ENCODE measurements at regions not wholly inside any gene's neighbourhood (a gene's known extent, or its start where the extent isn't known, plus 50 kb on each side); places are given as distances from the start of the nearest gene placed in this dataset.

DNA sequence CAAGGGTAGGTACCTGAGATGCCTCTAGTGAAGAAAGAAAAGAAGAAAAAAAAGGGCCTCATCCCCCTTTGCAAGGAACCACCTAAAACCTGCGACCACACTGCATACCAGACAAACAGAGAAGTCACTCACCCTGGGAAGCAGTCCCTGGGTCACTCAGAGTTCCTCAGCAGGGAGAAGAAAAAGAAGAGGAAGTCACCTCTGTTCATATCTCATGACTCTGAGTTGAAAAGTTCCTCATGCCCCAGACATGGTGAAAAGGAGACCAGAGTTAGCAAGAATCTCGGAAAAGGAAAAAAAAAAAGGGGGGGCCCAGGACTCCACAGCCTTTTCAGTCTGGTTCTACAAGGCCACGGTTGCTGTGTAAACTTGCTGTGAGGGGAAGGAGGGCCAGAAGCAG is 478.4 kb upstream of the NRXN1 start:
- Histone ChIP-seq H3K4me1 (ENCODE audit: control insufficient read depth, low read depth, low read length) (no peaks in the 10 kb centered on the region), H3K27me3 (ENCODE audit: control insufficient read depth, insufficient read depth, low read length) (no peaks in the 10 kb centered on the region), H3K9ac (ENCODE audit: low read length) (no peak overlapping the region), H3K4me3 (ENCODE audit: low read length) (no peak overlapping the region), H3K9me3 (ENCODE audit: control insufficient read depth, low read depth, low read length) (no peaks in the 10 kb centered on the region), H3K36me3 (ENCODE audit: control insufficient read depth, low read depth, low read length) (no peaks in the 10 kb centered on the region), H3K27ac (ENCODE audit: low read length) (no peak overlapping the region)

DNA sequence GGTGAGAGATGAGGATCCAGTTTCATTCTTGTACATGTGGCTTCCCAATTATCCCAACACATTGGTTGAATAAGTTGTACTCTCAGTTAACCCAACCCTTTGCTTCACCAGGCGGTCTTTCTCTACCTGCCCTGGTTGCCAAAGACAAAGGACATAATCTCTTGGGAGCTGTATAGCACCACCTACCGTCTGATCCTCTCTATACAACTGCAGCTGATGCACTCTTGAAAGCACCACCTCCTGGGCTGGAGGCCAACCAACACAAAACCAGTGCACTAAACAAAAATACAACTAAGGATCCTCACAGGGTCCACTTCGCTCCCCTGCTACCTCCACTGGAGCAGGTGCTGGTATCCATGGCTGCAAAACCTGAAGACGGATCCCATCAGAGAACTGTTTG is 473.6 kb upstream of the NRXN1 start:
- no peaks in the 10 kb centered on the region for H3K27me3 ChIP-seq (ENCODE audit: control insufficient read depth, insufficient read depth, low read length)
- no peaks in the 10 kb centered on the region for H3K36me3 ChIP-seq (ENCODE audit: control insufficient read depth, low read depth, low read length)
- no peaks in the 10 kb centered on the region for H3K4me1 ChIP-seq (ENCODE audit: control insufficient read depth, low read depth, low read length)
- no peaks in the 10 kb centered on the region for H3K9me3 ChIP-seq (ENCODE audit: control insufficient read depth, low read depth, low read length)
- no peak overlapping the region for H3K27ac ChIP-seq (ENCODE audit: low read length)
- H3K9ac ChIP-seq (ENCODE audit: low read length), result no peak overlapping the region
- no peak overlapping the region for H3K4me3 ChIP-seq (ENCODE audit: low read length)

DNA sequence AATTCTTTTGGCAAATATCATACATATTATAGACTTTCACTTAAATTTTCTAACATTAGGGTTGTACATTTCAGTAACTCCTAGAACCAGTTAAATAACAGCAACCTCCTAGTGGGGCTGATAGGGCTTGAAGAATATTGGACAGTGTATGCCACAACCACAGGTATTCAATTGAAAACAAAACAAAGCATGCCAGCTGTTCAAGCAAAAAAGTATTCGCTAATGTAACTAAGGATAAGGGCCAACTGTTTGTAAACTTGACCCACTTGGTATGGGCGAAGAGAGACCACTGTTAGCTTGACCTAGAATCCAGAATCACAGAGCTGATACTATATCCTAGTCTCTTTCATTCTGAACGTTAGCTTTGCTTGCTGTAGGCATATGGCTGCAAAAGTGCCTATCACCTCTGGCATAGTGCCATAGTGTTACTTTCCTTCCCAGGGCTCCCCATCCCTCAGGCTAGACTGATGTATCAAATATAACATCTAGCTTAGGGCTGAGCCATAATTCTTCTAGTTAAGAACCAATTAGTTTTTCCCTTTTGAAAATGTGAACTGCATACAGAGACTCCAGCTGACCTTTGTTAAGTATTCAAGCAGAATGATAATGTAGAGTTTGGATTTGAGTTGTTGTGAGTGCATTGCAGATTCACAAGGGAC is 458.8 kb upstream of the NRXN1 start:
- no peaks in the 10 kb centered on the region for H3K9me3 ChIP-seq (ENCODE audit: control insufficient read depth, low read depth, low read length)
- H3K27me3 ChIP-seq (ENCODE audit: control insufficient read depth, insufficient read depth, low read length), result no peaks in the 10 kb centered on the region
- no peaks in the 10 kb centered on the region for H3K4me1 ChIP-seq (ENCODE audit: control insufficient read depth, low read depth, low read length)
- no peak overlapping the region for H3K4me3 ChIP-seq (ENCODE audit: low read length)
- no peak overlapping the region for H3K9ac ChIP-seq (ENCODE audit: low read length)
- H3K27ac ChIP-seq (ENCODE audit: low read length), result no peak overlapping the region
- no peaks in the 10 kb centered on the region for H3K36me3 ChIP-seq (ENCODE audit: control insufficient read depth, low read depth, low read length)

DNA sequence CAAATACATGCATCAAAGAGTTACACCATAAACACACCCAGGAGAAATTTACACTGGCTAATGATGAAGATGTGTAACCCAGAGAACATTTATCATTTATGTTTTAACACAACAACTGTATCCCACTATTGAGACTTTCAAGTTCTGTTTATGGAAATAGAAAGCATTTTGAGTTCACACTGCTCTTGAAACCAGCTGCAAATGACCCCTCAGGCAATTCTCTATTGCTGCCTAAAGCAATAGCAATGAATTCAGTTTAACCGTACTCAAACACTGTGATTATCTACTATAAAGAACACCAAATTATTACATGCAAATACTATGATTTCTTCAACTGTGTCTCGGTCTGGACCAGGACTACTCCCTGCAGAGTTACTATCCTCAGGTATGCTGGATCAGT is 452.7 kb upstream of the NRXN1 start:
- H3K27ac ChIP-seq (ENCODE audit: low read length), result no peak overlapping the region
- no peaks in the 10 kb centered on the region for H3K27me3 ChIP-seq (ENCODE audit: control insufficient read depth, insufficient read depth, low read length)
- H3K9me3 ChIP-seq (ENCODE audit: control insufficient read depth, low read depth, low read length), result no peaks in the 10 kb centered on the region
- H3K4me1 ChIP-seq (ENCODE audit: control insufficient read depth, low read depth, low read length), result no peaks in the 10 kb centered on the region
- no peaks in the 10 kb centered on the region for H3K36me3 ChIP-seq (ENCODE audit: control insufficient read depth, low read depth, low read length)
- no peak overlapping the region for H3K9ac ChIP-seq (ENCODE audit: low read length)
- H3K4me3 ChIP-seq (ENCODE audit: low read length), result no peak overlapping the region

DNA sequence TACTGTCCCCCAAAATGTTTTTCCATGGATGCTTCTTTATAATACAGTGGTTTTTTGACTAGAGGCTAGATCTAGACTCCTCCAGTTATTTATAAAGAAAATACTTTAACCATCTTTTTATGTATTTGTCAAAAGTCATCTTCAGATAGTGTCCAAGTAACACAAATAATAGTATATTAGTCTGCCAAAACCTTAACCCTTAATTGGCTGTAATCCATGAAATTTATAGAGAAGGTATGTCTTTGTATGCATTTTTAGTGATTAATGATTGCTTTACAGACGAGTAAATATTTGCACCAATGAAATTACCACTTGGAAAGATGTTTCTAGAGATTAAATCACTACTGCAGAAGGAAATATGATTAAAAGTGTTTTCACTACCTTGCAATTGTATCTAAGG is 451.8 kb upstream of the NRXN1 start:
- Histone ChIP-seq H3K36me3 (ENCODE audit: control insufficient read depth, low read depth, low read length) (no peaks in the 10 kb centered on the region), H3K27ac (ENCODE audit: low read length) (no peak overlapping the region), H3K9ac (ENCODE audit: low read length) (no peak overlapping the region), H3K4me1 (ENCODE audit: control insufficient read depth, low read depth, low read length) (no peaks in the 10 kb centered on the region), H3K4me3 (ENCODE audit: low read length) (no peak overlapping the region), H3K9me3 (ENCODE audit: control insufficient read depth, low read depth, low read length) (no peaks in the 10 kb centered on the region), H3K27me3 (ENCODE audit: control insufficient read depth, insufficient read depth, low read length) (no peaks in the 10 kb centered on the region)

DNA sequence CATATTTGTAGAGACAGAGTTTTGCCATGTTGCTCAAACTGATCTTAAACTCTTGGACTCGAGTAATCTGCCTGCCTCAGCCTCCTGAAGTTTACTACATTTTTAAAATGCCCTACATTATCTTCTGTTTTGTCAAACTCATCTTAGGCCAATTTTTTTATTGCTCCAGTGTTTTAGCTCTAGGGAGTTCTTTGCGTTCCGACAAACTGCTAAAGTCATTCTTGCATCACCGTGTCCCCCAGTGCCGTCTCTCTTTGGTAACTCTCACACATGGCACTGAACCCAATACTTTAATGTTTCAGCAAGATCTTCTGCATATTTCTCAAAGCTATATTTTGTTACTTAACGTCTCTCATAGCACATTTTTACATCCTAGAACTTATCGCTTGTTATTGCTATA is 440.9 kb upstream of the NRXN1 start:
- Histone ChIP-seq H3K27ac (ENCODE audit: low read length) (no peak overlapping the region), H3K9ac (ENCODE audit: low read length) (no peak overlapping the region), H3K4me1 (ENCODE audit: control insufficient read depth, low read depth, low read length) (no peaks in the 10 kb centered on the region), H3K9me3 (ENCODE audit: control insufficient read depth, low read depth, low read length) (no peaks in the 10 kb centered on the region), H3K36me3 (ENCODE audit: control insufficient read depth, low read depth, low read length) (no peaks in the 10 kb centered on the region), H3K4me3 (ENCODE audit: low read length) (no peak overlapping the region), H3K27me3 (ENCODE audit: control insufficient read depth, insufficient read depth, low read length) (no peaks in the 10 kb centered on the region)

DNA sequence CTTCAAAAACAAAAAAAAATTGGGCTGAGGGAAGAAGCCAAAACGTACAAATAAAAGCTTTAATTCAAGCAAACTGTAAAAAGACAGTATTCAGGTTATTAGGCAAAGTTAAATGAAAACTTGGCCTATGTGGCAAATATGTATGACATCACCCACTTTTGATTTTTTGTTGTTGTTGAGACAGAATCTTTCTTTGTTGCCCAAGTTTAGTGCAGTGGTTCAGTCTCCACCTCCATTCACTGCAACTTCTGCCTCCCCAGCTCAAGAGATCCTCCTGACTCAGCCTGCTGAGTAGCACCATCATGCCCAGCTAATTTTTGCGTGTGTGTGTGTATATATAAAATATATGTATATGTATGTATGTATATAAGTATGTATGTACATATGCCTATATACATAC is 440.4 kb upstream of the NRXN1 start:
- H3K9ac ChIP-seq (ENCODE audit: low read length), result no peak overlapping the region
- H3K9me3 ChIP-seq (ENCODE audit: control insufficient read depth, low read depth, low read length), result no peaks in the 10 kb centered on the region
- H3K27me3 ChIP-seq (ENCODE audit: control insufficient read depth, insufficient read depth, low read length), result no peaks in the 10 kb centered on the region
- no peaks in the 10 kb centered on the region for H3K4me1 ChIP-seq (ENCODE audit: control insufficient read depth, low read depth, low read length)
- no peaks in the 10 kb centered on the region for H3K36me3 ChIP-seq (ENCODE audit: control insufficient read depth, low read depth, low read length)
- H3K4me3 ChIP-seq (ENCODE audit: low read length), result no peak overlapping the region
- no peak overlapping the region for H3K27ac ChIP-seq (ENCODE audit: low read length)

DNA sequence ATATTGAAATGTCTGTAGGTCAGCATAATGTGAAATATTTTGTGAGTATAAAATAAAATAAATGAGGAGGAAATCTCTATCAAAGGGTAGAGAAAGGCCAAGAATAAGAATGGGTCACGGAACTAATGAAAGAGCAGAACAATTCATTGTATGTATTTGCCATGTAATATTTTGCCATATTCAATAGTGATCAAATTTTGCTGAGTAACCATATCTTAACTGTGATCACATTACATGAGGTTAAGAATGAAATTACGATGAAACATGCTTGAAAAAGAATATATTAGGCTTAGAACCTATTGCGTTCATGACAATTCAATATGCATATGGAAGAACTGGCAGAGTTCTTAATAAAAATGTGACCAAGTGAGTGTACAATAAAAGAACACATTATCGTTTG is 437.2 kb upstream of the NRXN1 start:
- no peak overlapping the region for H3K9ac ChIP-seq (ENCODE audit: low read length)
- no peak overlapping the region for H3K4me3 ChIP-seq (ENCODE audit: low read length)
- H3K4me1 ChIP-seq (ENCODE audit: control insufficient read depth, low read depth, low read length), result no peaks in the 10 kb centered on the region

DNA sequence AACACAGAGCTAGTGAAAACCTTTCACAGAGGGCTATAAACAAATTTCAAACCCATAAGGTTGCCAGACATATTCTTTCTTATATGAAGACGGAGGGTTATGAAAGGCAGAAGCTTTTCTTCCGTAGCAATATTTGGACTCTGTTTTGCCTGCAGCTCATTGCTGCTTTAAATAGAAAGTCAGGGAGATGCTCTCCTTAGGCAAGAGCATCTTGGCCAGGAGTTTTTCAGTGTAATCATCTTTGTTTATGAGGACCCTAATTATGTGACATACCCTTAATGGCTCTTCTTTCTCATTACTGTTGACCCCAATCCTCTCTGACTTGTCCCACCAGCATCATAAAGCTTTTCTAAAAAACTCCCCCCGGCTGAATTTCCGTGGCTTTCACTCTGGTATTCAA is 433.4 kb upstream of the NRXN1 start:
- H3K4me1 ChIP-seq (ENCODE audit: control insufficient read depth, low read depth, low read length), result no peaks in the 10 kb centered on the region
- H3K9me3 ChIP-seq (ENCODE audit: control insufficient read depth, low read depth, low read length), result no peaks in the 10 kb centered on the region
- H3K4me3 ChIP-seq (ENCODE audit: low read length), result no peak overlapping the region
- H3K27ac ChIP-seq (ENCODE audit: low read length), result no peak overlapping the region
- no peak overlapping the region for H3K9ac ChIP-seq (ENCODE audit: low read length)
- no peaks in the 10 kb centered on the region for H3K36me3 ChIP-seq (ENCODE audit: control insufficient read depth, low read depth, low read length)
- H3K27me3 ChIP-seq (ENCODE audit: control insufficient read depth, insufficient read depth, low read length), result no peaks in the 10 kb centered on the region

More for the DNA sequence above, 437.2 kb upstream of the NRXN1 start:
- no peak overlapping the region for H3K27ac ChIP-seq (ENCODE audit: low read length)
- H3K27me3 ChIP-seq (ENCODE audit: control insufficient read depth, insufficient read depth, low read length), result no peaks in the 10 kb centered on the region
- H3K9me3 ChIP-seq (ENCODE audit: control insufficient read depth, low read depth, low read length), result no peaks in the 10 kb centered on the region
- no peaks in the 10 kb centered on the region for H3K36me3 ChIP-seq (ENCODE audit: control insufficient read depth, low read depth, low read length)

DNA sequence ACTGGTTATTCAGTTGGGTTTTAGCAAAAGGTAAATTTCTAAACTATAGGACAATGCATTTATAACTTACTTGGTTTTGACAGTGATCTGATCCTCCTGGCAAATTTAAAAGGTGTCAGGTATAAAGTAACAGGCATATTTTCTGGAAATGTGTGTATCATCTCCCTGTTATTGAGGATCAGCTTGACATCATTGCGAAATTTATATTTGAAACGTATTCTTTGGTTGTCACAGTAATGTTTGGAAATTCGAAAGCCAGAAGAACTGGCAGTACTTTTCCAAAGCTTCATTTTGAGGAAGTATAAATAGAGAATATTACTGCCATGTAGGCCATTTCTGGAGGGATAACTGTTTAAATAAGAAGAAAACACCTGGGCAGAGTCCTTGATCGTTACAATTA is 422.2 kb upstream of the NRXN1 start:
- H3K27me3 ChIP-seq (ENCODE audit: control insufficient read depth, insufficient read depth, low read length), result no peaks in the 10 kb centered on the region
- peaks cover 4% of the 10 kb centered on the region for H3K9me3 ChIP-seq (ENCODE audit: control insufficient read depth, low read depth, low read length)
- no peak overlapping the region for H3K4me3 ChIP-seq (ENCODE audit: low read length)
- H3K4me1 ChIP-seq (ENCODE audit: control insufficient read depth, low read depth, low read length), result no peaks in the 10 kb centered on the region
- H3K9ac ChIP-seq (ENCODE audit: low read length), result no peak overlapping the region
- H3K27ac ChIP-seq (ENCODE audit: low read length), result no peak overlapping the region
- H3K36me3 ChIP-seq (ENCODE audit: control insufficient read depth, low read depth, low read length), result no peaks in the 10 kb centered on the region

DNA sequence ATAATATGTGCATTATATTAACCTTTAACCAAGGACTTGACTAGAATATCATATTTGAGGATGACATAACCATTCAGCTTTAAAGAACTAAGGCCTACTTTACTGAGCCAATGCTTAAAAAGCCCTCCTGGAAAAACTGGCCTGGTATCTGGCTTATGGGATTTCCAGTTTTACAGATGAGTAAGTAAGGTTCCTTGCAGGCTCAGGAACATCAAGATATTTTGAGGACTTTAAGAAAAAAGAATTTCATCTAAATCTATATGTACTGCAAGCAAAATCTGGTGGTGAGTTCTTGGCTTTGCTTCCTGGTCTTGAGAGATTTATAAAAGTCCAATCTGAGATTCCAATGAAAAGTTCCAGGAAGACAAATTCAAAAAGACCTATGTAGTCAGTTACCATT is 417.0 kb upstream of the NRXN1 start:
- Histone ChIP-seq H3K27ac (ENCODE audit: low read length) (no peak overlapping the region), H3K27me3 (ENCODE audit: control insufficient read depth, insufficient read depth, low read length) (no peaks in the 10 kb centered on the region), H3K4me1 (ENCODE audit: control insufficient read depth, low read depth, low read length) (no peaks in the 10 kb centered on the region), H3K4me3 (ENCODE audit: low read length) (no peak overlapping the region), H3K9me3 (ENCODE audit: control insufficient read depth, low read depth, low read length) (peaks cover 4% of the 10 kb centered on the region), H3K36me3 (ENCODE audit: control insufficient read depth, low read depth, low read length) (no peaks in the 10 kb centered on the region), H3K9ac (ENCODE audit: low read length) (no peak overlapping the region)

DNA sequence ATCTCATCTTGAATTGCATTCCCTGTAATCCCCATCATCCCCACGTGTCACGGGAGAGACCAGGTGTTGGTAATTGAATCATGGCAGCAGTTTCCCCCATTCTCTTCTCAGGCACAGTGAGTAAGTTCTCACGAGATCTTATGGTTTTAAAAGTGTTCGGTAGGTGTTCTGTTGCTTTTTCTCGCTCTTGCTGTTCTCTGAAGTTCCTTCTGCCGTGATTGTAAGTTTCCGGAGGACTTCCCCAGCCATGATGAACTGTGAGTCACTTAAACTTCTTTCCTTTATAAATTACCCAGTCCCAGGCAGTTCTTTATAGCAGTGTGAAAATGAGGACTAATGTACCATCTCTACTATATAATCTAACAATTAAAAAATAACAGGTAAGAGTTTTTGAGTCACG is 409.9 kb upstream of the NRXN1 start:
- H3K9ac ChIP-seq (ENCODE audit: low read length), result no peak overlapping the region

More for the DNA sequence above, 409.9 kb upstream of the NRXN1 start:
- Histone ChIP-seq H3K27me3 (ENCODE audit: control insufficient read depth, insufficient read depth, low read length) (no peaks in the 10 kb centered on the region), H3K36me3 (ENCODE audit: control insufficient read depth, low read depth, low read length) (no peaks in the 10 kb centered on the region), H3K4me1 (ENCODE audit: control insufficient read depth, low read depth, low read length) (no peaks in the 10 kb centered on the region), H3K4me3 (ENCODE audit: low read length) (no peak overlapping the region), H3K27ac (ENCODE audit: low read length) (no peak overlapping the region), H3K9me3 (ENCODE audit: control insufficient read depth, low read depth, low read length) (no peaks in the 10 kb centered on the region)
